A549 (cell line): ENCODE measurements at regions not wholly inside any gene's neighbourhood (a gene's known extent, or its start where the extent isn't known, plus 50 kb on each side); places are given as distances from the start of the nearest gene placed in this dataset.
"Not testable (repeated sequence)": the region's sequence is repeated elsewhere in the genome, so short reads cannot be mapped to it uniquely, and the experiment has no call there.

ENCODE experiments used
- ATAC-seq, 2 experiments: fragments of 200-7000 bp in 1 of 2; fragments of >200 bp in 1 of 2; cut with Nextera tagmentation in 1 of 2; cut with Tn5 transposase in 1 of 2; 3 replicates each; pipeline versions ENCODE4 v1.8.0 to v1.9.1; 2018 to 2020; ENCODE audit warnings: mild to moderate bottlenecking in 1 of 2, moderate library complexity in 1 of 2
- CTCF ChIA-PET: fragments of 300-600 bp; sonication (Branson Sonifier 250); formaldehyde crosslinking; extraction: SDS; loops from one replicate; lab custom pipeline; 2021; ENCODE audit warnings: antibody characterized with exemption, inconsistent platforms; lab: Yijun Ruan, JAX
- POLR2A ChIA-PET: fragments of 350-600 bp; formaldehyde crosslinking; extraction: SDS; loops from one replicate; lab custom pipeline; 2021; ENCODE audit warnings: antibody characterized with exemption, inconsistent platforms; lab: Yijun Ruan, JAX
- DNase-seq, 2 experiments: peaks; one replicate each; pipeline versions ENCODE4 v3.0.0 to v3.0.0-alpha.2; 2011 to 2016; ENCODE audit warnings: low read depth in 1 of 2, low spot score in 1 of 2
- FAIRE-seq: peaks from 2 replicates; lab custom pipeline; 2011; peaks lifted over from hg19 to GRCh38; lab: Jason Lieb, UNC
- H3K27ac ChIP-seq, 2 experiments: fragments of >200 bp; sonication (Bioruptor Twin); formaldehyde crosslinking; 3 replicates each; pipeline ENCODE4 v1.5.1; 2016 to 2017
- H3K4me1 ChIP-seq: fragments of >200 bp; sonication (Bioruptor Twin); formaldehyde crosslinking; 3 replicates; pipeline ENCODE4 v1.6.1; 2016
- H3K4me2 ChIP-seq: fragments of >200 bp; sonication (Bioruptor Twin); formaldehyde crosslinking; 3 replicates; pipeline ENCODE4 v1.6.1; 2016
- H3K4me3 ChIP-seq: fragments of >200 bp; sonication (Bioruptor Twin); formaldehyde crosslinking; 3 replicates; pipeline ENCODE4 v1.5.1; 2016
- H3K9me3 ChIP-seq: fragments of >200 bp; sonication (Bioruptor Twin); formaldehyde crosslinking; 3 replicates; pipeline ENCODE4 v1.6.1; 2016
- CEBPB ChIP-seq, 2 experiments: fragments of >200 bp in 1 of 2; sonication (Bioruptor Twin) in 1 of 2; formaldehyde crosslinking in 1 of 2; IDR thresholded peaks; 2 replicates each; pipeline ENCODE4 v1.6.1; 2012 to 2016
- FOSB ChIP-seq: fragments of 250-450 bp; sonication (Bioruptor Pico); IDR thresholded peaks from 2 replicates; pipeline ENCODE4 v1.5.0; 2020; ENCODE audit warnings: mild to moderate bottlenecking, moderate library complexity
- FOSL2 ChIP-seq, 2 experiments: fragments of 450-650 bp in 1 of 2; fragments of >200 bp in 1 of 2; sonication (Bioruptor Twin) in 1 of 2; formaldehyde crosslinking; IDR thresholded peaks; 2 replicates each; pipeline versions ENCODE4 v1.5.0 to v1.6.1; 2016 to 2020; ENCODE audit warnings: mild to moderate bottlenecking in 1 of 2, moderate library complexity in 1 of 2
- FOXS1 ChIP-seq: fragments of 250-450 bp; sonication (Bioruptor Pico); IDR thresholded peaks from 2 replicates; pipeline ENCODE4 v1.5.0; 2020; ENCODE audit warnings: mild to moderate bottlenecking, moderate library complexity
- GATA3 ChIP-seq: IDR thresholded peaks from 2 replicates; pipeline ENCODE4 v1.6.1; 2012; ENCODE audit warnings: borderline replicate concordance
- HOXB13 ChIP-seq: fragments of 250-450 bp; sonication (Bioruptor Pico); IDR thresholded peaks from 2 replicates; pipeline ENCODE4 v1.5.0; 2020; ENCODE audit warnings: low read depth, mild to moderate bottlenecking, moderate library complexity
- JUN ChIP-seq, 2 experiments: fragments of >200 bp; sonication (Bioruptor Twin); formaldehyde crosslinking; IDR thresholded peaks; 2 replicates in 1 of 2; 3 replicates in 1 of 2; pipeline ENCODE4 v1.6.1; 2016 to 2017
- JUNB ChIP-seq: fragments of >200 bp; sonication (Bioruptor Twin); formaldehyde crosslinking; IDR thresholded peaks from 2 replicates; pipeline ENCODE4 v1.6.1; 2016
- KDM1A ChIP-seq: fragments of 200-600 bp; sonication (generic); IDR thresholded peaks from 2 replicates; pipeline ENCODE4 v1.6.1; 2016; ENCODE audit warnings: low read depth, mild to moderate bottlenecking
- KDM5A ChIP-seq: fragments of 200-600 bp; sonication (generic); IDR thresholded peaks from 2 replicates; pipeline ENCODE4 v1.6.1; 2016; ENCODE audit warnings: antibody characterized with exemption, mild to moderate bottlenecking
- MAFK ChIP-seq: fragments of 450-650 bp; IDR thresholded peaks from 2 replicates; pipeline ENCODE4 v1.6.1; 2014; ENCODE audit not compliant: partially characterized antibody
- NFE2L2 ChIP-seq: fragments of 150-350 bp; conservative IDR thresholded peaks from 2 replicates; pipeline ENCODE4 v1.6.1; 2014; ENCODE audit warnings: low read length
- NPAS2 ChIP-seq: fragments of 250-450 bp; sonication (Bioruptor Pico); IDR thresholded peaks from 2 replicates; pipeline ENCODE4 v1.8.0; 2022; ENCODE audit warnings: mild to moderate bottlenecking, moderate library complexity, borderline replicate concordance
- POLR2AphosphoS2 ChIP-seq: conservative IDR thresholded peaks from 2 replicates; pipeline ENCODE4 v1.6.1; 2012; ENCODE audit warnings: low read length, improper control_type of control experiment, inconsistent platforms
- RFX5 ChIP-seq: fragments of 450-650 bp; IDR thresholded peaks from 2 replicates; pipeline ENCODE4 v1.7.1; 2014; ENCODE audit warnings: antibody characterized with exemption, mild to moderate bottlenecking, moderate library complexity
- SMC3 ChIP-seq: fragments of >200 bp; sonication (Bioruptor Twin); formaldehyde crosslinking; IDR thresholded peaks from 3 replicates; pipeline ENCODE4 v1.6.1; 2018; ENCODE audit warnings: inconsistent platforms
- TFCP2L1 ChIP-seq: fragments of 250-450 bp; sonication (Bioruptor Pico); IDR thresholded peaks from 2 replicates; pipeline ENCODE4 v1.5.0; 2021; ENCODE audit warnings: mild to moderate bottlenecking
- ZC3H11A ChIP-seq: fragments of 450-650 bp; IDR thresholded peaks from 2 replicates; pipeline ENCODE4 v1.6.1; 2014; ENCODE audit warnings: antibody characterized with exemption, mild to moderate bottlenecking
- ZFP36 ChIP-seq: fragments of 450-650 bp; IDR thresholded peaks from 2 replicates; pipeline ENCODE4 v1.6.1; 2014; ENCODE audit warnings: borderline replicate concordance; ENCODE audit not compliant: partially characterized antibody
- ZSCAN20 ChIP-seq: fragments of 250-450 bp; sonication (Bioruptor Pico); IDR thresholded peaks from 2 replicates; pipeline ENCODE4 v1.8.0; 2022; ENCODE audit warnings: mild to moderate bottlenecking, moderate library complexity
- WGBS: methylation state at CpG from one replicate; pipeline ENCODE4 v1.1.6; 2017; ENCODE audit errors: missing lambda C conversion rate; 5-methylcytosine and 5-hydroxymethylcytosine counted together
- TF ChIP-seq, protein P1 (sequence below): fragments of 250-450 bp; sonication (Bioruptor Pico); IDR thresholded peaks from 2 replicates; pipeline ENCODE4 v1.5.0; 2020; ENCODE audit warnings: low read depth, mild to moderate bottlenecking, moderate library complexity
- TF ChIP-seq, protein P2 (sequence below): fragments of 250-450 bp; sonication (Bioruptor Pico); IDR thresholded peaks from 2 replicates; pipeline ENCODE4 v1.5.0; 2021; ENCODE audit warnings: mild to moderate bottlenecking, moderate library complexity, borderline replicate concordance
- TF ChIP-seq, protein P3 (sequence below): fragments of >200 bp; sonication (Bioruptor Twin); formaldehyde crosslinking; IDR thresholded peaks from 2 replicates; pipeline ENCODE4 v1.6.1; 2016
- TF ChIP-seq, protein P4 (sequence below): IDR thresholded peaks from 2 replicates; pipeline ENCODE4 v1.6.1; 2012

DNA sequence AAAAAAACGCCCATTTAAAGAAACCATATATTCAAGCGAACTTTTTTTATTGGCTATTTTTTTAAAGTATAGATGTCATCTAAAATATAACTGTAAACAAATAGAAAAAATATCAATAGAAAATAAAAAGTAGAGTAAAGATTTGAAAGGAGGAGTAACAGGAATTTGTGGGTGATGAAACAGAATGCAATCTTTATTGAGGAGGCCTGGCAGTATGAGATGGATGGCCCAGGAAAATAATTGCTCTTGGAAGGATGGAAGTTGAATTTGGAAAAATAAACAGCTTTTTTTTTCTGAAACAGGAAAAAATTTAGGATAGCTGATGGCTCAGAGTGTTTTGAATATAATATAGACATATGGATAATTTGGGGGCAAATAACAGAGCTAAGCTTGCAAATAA is 219.0 kb downstream of the CASP12 start:
- no peak for TF ChIP-seq NFE2L2
- TF ChIP-seq TFCP2L1 (CRISPR knock-in tag), result no peak
- no peak for TF ChIP-seq KDM1A
- H3K4me3 ChIP-seq, result no peak overlapping the region
- WGBS, result 46% methylated on average over 2 of the region's 2 CpGs
- H3K4me1 ChIP-seq, result no peaks in the 10 kb centered on the region
- H3K9me3 ChIP-seq, result no peaks in the 10 kb centered on the region
- H3K27ac ChIP-seq, result no peak overlapping the region
- POLR2A ChIA-PET, result no interaction called here
- CTCF ChIA-PET, result no interaction called here
- FAIRE-seq, result no peak
- H3K4me2 ChIP-seq, result no peak overlapping the region
- ATAC-seq, result no peak
- no peak for DNase-seq

DNA sequence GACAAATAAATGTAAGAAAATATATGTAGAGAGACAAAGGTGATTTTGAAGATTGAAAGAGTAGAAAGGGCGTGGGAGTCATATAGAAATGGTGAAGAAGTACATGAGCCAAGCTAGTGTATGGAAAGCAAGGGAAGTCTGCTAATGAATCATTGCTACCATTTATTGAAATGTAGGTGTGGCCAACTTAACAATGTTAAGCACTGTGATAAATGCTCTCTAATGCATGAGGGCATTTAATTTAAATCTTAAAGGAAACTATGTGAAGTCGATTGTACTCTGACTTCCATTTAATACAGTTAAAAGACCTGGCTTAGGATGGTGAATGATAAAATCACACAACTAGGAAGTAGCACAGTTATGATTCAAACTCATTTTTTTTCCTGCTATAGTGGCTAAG is 219.9 kb downstream of the CASP12 start:
- 9% methylated on average over 2 of the region's 2 CpGs for WGBS
- ATAC-seq, result no peak

DNA sequence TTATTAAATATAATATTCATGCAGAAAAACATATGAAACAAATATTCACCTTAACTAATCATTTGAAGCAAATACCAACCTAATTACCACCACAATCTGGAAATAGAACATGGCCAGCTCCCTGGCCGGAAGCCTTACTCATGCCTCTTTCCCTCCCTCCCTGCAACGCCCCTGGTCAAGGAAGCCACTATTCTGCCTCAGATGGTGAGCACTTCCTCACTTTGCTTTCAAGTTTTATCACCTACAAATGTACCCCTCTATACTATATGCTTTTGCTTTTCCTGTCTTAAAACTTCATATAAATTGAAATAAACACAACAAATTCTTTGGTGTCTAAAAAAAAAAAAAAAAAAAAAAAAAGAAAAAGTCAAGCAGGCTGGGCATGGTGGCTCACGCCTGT is 221.2 kb downstream of the CASP12 start:
- FAIRE-seq, H3K4me2 ChIP-seq, H3K4me3 ChIP-seq, DNase-seq, POLR2A ChIA-PET, H3K9me3 ChIP-seq, CTCF ChIA-PET, ATAC-seq, H3K4me1 ChIP-seq, H3K27ac ChIP-seq: not testable (repeated sequence)
- 76% methylated on average over 1 of the region's 3 CpGs for WGBS

More for the DNA sequence above, 219.9 kb downstream of the CASP12 start:
- Histone ChIP-seq H3K4me1 (no peaks in the 10 kb centered on the region), H3K4me3 (no peak overlapping the region), H3K9me3 (no peaks in the 10 kb centered on the region), H3K27ac (no peak overlapping the region), H3K4me2 (no peak overlapping the region)
- POLR2A ChIA-PET, result no interaction called here
- TF ChIP-seq GATA3, result no peak
- TF ChIP-seq HOXB13 (CRISPR knock-in tag), result no peak
- no peak for TF ChIP-seq ZC3H11A
- TF ChIP-seq, protein P1, sequence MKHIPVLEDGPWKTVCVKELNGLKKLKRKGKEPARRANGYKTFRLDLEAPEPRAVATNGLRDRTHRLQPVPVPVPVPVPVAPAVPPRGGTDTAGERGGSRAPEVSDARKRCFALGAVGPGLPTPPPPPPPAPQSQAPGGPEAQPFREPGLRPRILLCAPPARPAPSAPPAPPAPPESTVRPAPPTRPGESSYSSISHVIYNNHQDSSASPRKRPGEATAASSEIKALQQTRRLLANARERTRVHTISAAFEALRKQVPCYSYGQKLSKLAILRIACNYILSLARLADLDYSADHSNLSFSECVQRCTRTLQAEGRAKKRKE, result no peak
- TF ChIP-seq POLR2AphosphoS2, result no peak
- TF ChIP-seq ZSCAN20 (CRISPR knock-in tag), result no peak
- DNase-seq (no peak), FAIRE-seq (no peak)
- CTCF ChIA-PET, result no interaction called here

DNA sequence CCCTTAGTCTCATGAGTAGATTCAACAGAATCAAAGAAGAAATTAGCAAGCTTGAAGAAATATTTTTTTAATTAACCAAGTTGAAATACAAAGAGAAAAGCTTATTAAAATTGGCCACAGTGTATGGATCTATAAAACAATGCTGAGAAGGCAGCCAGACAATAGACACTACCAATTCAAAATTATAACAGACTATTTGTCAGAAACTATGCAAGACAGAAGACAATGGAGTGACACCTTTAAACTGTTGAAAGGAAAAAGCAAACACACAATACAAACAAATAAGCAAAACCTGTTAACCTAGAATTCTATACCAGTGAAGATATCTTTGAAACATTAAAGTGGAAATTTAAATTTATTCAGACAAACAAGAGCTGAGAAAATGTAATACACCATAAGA is 225.4 kb downstream of the CASP12 start:
- ChIA-PET CTCF (no interaction called here), POLR2A (no interaction called here)
- H3K27ac ChIP-seq, result no peak overlapping the region
- H3K4me3 ChIP-seq, result no peak overlapping the region
- DNase-seq (no peak), ATAC-seq (no peak), FAIRE-seq (no peak)
- H3K4me1 ChIP-seq, result peaks cover 11% of the 10 kb centered on the region; the same call in 2 of the 3 replicates
- no peak for TF ChIP-seq NPAS2 (CRISPR knock-in tag)
- TF ChIP-seq, protein P2, sequence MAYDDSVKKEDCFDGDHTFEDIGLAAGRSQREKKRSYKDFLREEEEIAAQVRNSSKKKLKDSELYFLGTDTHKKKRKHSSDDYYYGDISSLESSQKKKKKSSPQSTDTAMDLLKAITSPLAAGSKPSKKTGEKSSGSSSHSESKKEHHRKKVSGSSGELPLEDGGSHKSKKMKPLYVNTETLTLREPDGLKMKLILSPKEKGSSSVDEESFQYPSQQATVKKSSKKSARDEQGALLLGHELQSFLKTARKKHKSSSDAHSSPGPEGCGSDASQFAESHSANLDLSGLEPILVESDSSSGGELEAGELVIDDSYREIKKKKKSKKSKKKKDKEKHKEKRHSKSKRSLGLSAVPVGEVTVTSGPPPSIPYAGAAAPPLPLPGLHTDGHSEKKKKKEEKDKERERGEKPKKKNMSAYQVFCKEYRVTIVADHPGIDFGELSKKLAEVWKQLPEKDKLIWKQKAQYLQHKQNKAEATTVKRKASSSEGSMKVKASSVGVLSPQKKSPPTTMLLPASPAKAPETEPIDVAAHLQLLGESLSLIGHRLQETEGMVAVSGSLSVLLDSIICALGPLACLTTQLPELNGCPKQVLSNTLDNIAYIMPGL (CRISPR knock-in tag), result no peak
- TF ChIP-seq RFX5, result no peak
- TF ChIP-seq SMC3, result no peak
- no peak overlapping the region for H3K4me2 ChIP-seq
- no peaks in the 10 kb centered on the region for H3K9me3 ChIP-seq

DNA sequence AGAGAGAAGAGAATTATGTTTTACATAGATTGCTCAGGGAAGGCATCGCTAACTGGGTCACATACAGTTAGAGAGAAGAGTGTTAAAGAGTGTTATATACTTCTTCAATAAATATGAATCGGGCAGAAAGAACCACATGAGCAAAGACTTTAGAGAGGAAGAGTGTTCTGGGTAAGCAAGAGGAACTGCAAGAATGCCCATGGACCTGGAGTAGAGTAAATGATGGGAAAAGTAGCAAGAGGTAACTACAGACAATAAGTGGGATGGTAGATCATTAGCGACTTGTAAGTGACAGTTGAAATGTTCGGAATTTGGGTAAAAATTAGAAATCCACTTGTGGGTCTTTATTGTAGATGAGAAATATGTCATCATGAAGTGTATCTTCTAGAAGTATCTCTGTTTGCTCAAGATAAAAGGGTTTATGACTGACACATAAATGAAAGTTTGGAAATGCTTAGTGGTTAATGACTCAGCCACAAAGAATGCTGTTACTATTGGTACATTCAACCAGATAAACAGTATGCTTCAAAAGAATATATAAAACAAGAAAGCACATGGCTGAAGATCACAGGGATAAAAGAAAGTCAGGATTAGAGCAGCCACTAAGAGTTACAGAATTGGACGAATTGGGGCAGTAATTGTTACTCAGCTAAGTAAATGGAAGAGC is 229.3 kb downstream of the CASP12 start:
- peak overlapping the region; percentile 17 for H3K4me2 ChIP-seq
- FAIRE-seq, result no peak
- no peaks in the 10 kb centered on the region for H3K9me3 ChIP-seq
- peak; percentile 44 to 73; a peak in 5 of 6 replicates for ATAC-seq
- no peak overlapping the region for H3K4me3 ChIP-seq
- ChIA-PET CTCF (no interaction called here), POLR2A (no interaction called here)
- 18% methylated on average over 5 of the region's 5 CpGs for WGBS
- H3K4me1 ChIP-seq, result peaks cover 11% of the 10 kb centered on the region; the same call in 2 of the 3 replicates
- peak in 1 of 2 experiments; percentile 47 for DNase-seq
- H3K27ac ChIP-seq, result peak overlapping the region in 1 of 2 experiments; percentile 29; a peak in 1 of 6 replicates
- TF ChIP-seq FOSB (no peak), JUN (IDR thresholded peaks at IDR 0.05) (peak; percentile 26 to 44; a peak in 1 of 5 replicates), ZFP36 (no peak), CEBPB (IDR thresholded peaks at IDR 0.05) (peak; percentile 34 to 62; a peak in 1 of 4 replicates), JUNB (peak; percentile 88), MAFK (no peak), FOXS1 (no peak), FOSL2 (IDR thresholded peaks at IDR 0.05) (peak; percentile 55), FOSL2 (CRISPR knock-in tag; IDR thresholded peaks at IDR 0.05) (peak; percentile 74), GATA3 (peak; percentile 78; the same call in 1 of the 2 replicates), KDM5A (no peak)
- TF ChIP-seq, protein P3, sequence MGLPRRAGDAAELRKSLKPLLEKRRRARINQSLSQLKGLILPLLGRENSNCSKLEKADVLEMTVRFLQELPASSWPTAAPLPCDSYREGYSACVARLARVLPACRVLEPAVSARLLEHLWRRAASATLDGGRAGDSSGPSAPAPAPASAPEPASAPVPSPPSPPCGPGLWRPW, result 0 out of 2 replicates have a peak, but pooled peaks have one; percentile 16
- TF ChIP-seq, protein P4, sequence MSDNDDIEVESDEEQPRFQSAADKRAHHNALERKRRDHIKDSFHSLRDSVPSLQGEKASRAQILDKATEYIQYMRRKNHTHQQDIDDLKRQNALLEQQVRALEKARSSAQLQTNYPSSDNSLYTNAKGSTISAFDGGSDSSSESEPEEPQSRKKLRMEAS, result peak; percentile 58
